Stimulated activated CD4-positive, alpha-beta T cell treated with anti-CD3 and anti-CD28 coated beads, Interleukin-12 subunit alpha, Interleukin-12 subunit beta, amount 100 ng/mL, for 4 hours (primary cell): ENCODE measurements at regions not wholly inside any gene's neighbourhood (a gene's known extent, or its start where the extent isn't known, plus 50 kb on each side); places are given as distances from the start of the nearest gene placed in this dataset.

Experiments
- DNase-seq: peaks from one replicate; pipeline ENCODE4 v3.0.0-alpha.2; 2020

GRCh38 chr9:90038763-90039162, 434.0 kb downstream of the GADD45G start:
- DNase-seq = no peak

GRCh38 chr9:90044263-90044662, 439.5 kb downstream of the GADD45G start:
- DNase-seq = no peak

GRCh38 chr9:90044710-90045151, 439.9 kb downstream of the GADD45G start:
- no peak for DNase-seq

- DNase-seq = peak; percentile 9
Measured at GRCh38 chr9:90046317-90046861, 441.6 kb downstream of the GADD45G start.

- no peak for DNase-seq
Measured at GRCh38 chr9:90047828-90048227, 443.0 kb downstream of the GADD45G start.

GRCh38 chr9:90052366-90052765, 447.6 kb downstream of the GADD45G start:
- DNase-seq = no peak

- DNase-seq = no peak
Measured at GRCh38 chr9:90053027-90053426, 448.2 kb downstream of the GADD45G start.

GRCh38 chr9:90054810-90055209, 450.0 kb downstream of the GADD45G start:
- DNase-seq = no peak

GRCh38 chr9:90055226-90055625, 450.4 kb downstream of the GADD45G start:
- no peak for DNase-seq

GRCh38 chr9:90057361-90057760, 452.5 kb downstream of the GADD45G start:
- no peak for DNase-seq

- no peak for DNase-seq
Measured at GRCh38 chr9:90058182-90058763, 453.5 kb downstream of the GADD45G start.

- DNase-seq = no peak
Measured at GRCh38 chr9:90059436-90059835, 454.6 kb downstream of the GADD45G start.

GRCh38 chr9:90060256-90060655, 455.4 kb downstream of the GADD45G start:
- DNase-seq = no peak

- DNase-seq = no peak
Measured at GRCh38 chr9:90061187-90061586, 456.4 kb downstream of the GADD45G start.

GRCh38 chr9:90062982-90063381, 458.2 kb downstream of the GADD45G start:
- no peak for DNase-seq

- DNase-seq = no peak
Measured at GRCh38 chr9:90064248-90064647, 459.4 kb downstream of the GADD45G start.

- no peak for DNase-seq
Measured at GRCh38 chr9:90064971-90065370, 460.2 kb downstream of the GADD45G start.

- no peak for DNase-seq
Measured at GRCh38 chr9:90065851-90066250, 461.0 kb downstream of the GADD45G start.

- DNase-seq = no peak
Measured at GRCh38 chr9:90069085-90069484, 464.3 kb downstream of the GADD45G start.

GRCh38 chr9:90070056-90070455, 465.2 kb downstream of the GADD45G start:
- DNase-seq = no peak

- DNase-seq = no peak
Measured at GRCh38 chr9:90070469-90070868, 465.7 kb downstream of the GADD45G start.

- no peak for DNase-seq
Measured at GRCh38 chr9:90070931-90071660, 466.3 kb downstream of the GADD45G start.

- DNase-seq = no peak
Measured at GRCh38 chr9:90073186-90073945, 468.6 kb downstream of the GADD45G start.
